H1 (cell line): ENCODE measurements at regions not wholly inside any gene's neighbourhood (a gene's known extent, or its start where the extent isn't known, plus 50 kb on each side); places are given as distances from the start of the nearest gene placed in this dataset.

ENCODE experiments used
- CTCF ChIA-PET: fragments of 300-600 bp; sonication (Branson Sonifier 250); formaldehyde crosslinking; loops from one replicate; lab custom pipeline; 2021; ENCODE audit not compliant: partially characterized antibody; lab: Charles Lee
- POLR2A ChIA-PET: fragments of 300-600 bp; sonication (Branson Sonifier 250); formaldehyde crosslinking; loops from one replicate; lab custom pipeline; 2021; ENCODE audit warnings: inconsistent platforms; ENCODE audit not compliant: partially characterized antibody; lab: Charles Lee
- DNase-seq, 2 experiments: peaks; one replicate each; pipeline versions ENCODE4 v3.0.0 to v3.0.0-alpha.2; 2010 to 2022; ENCODE audit warnings: low spot score in 2 of 2, low read depth in 1 of 2, mixed read lengths in 1 of 2
- FAIRE-seq: peaks from 2 replicates; lab custom pipeline; 2011; peaks lifted over from hg19 to GRCh38; lab: Jason Lieb, UNC
- H2AFZ ChIP-seq: 2 replicates; pipeline ENCODE4 v1.8.1; 2012; ENCODE audit warnings: low read length, inconsistent platforms
- H2AK5ac ChIP-seq: 2 replicates; pipeline ENCODE4 v1.6.1; 2013; ENCODE audit warnings: low read depth, low read length
- H2BK120ac ChIP-seq: replicated peaks from 2 replicates; pipeline ENCODE3; 2013; ENCODE audit warnings: low read depth, low read length, inconsistent platforms
- H2BK12ac ChIP-seq: 2 replicates; pipeline ENCODE4 v1.6.1; 2013; ENCODE audit warnings: low read depth, low read length
- H2BK15ac ChIP-seq: 2 replicates; pipeline ENCODE4 v1.6.1; 2013; ENCODE audit warnings: low read length
- H2BK20ac ChIP-seq: 2 replicates; pipeline ENCODE4 v1.6.1; 2013; ENCODE audit warnings: low read length
- H2BK5ac ChIP-seq: 2 replicates; pipeline ENCODE4 v1.6.1; 2013; ENCODE audit warnings: low read depth, low read length
- H3K14ac ChIP-seq: 2 replicates; pipeline ENCODE4 v1.6.1; 2013; ENCODE audit warnings: inconsistent platforms; ENCODE audit not compliant: insufficient read length
- H3K18ac ChIP-seq: 2 replicates; pipeline ENCODE4 v1.6.1; 2013; ENCODE audit warnings: low read length; ENCODE audit errors: extremely low read depth
- H3K23ac ChIP-seq: 2 replicates; pipeline ENCODE4 v1.6.1; 2013; ENCODE audit warnings: inconsistent platforms; ENCODE audit not compliant: insufficient read length
- H3K23me2 ChIP-seq: 2 replicates; pipeline ENCODE4 v1.6.1; 2013; ENCODE audit warnings: low read depth, low read length
- H3K27ac ChIP-seq: 2 replicates; pipeline ENCODE4 v1.6.1; 2011; ENCODE audit warnings: low read depth, low read length, inconsistent platforms
- H3K27me3 ChIP-seq, 4 experiments: replicated peaks in 1 of 4; 1 replicate in 1 of 4; 2 replicates in 3 of 4; pipeline versions ENCODE4 v1.6.1 to v1.8.1; 2011 to 2013; ENCODE audit warnings: low read length in 3 of 4, mild to moderate bottlenecking in 3 of 4, inconsistent platforms in 2 of 4, mixed read lengths in 2 of 4, moderate library complexity in 1 of 4; ENCODE audit not compliant: control insufficient read depth in 3 of 4, insufficient read depth in 3 of 4; ENCODE audit errors: extremely low read depth in 1 of 4
- H3K36me3 ChIP-seq, 4 experiments: 2 replicates each; pipeline versions ENCODE4 v1.6.1 to v1.8.1; 2011 to 2013; ENCODE audit warnings: mild to moderate bottlenecking in 4 of 4, low read length in 3 of 4, moderate library complexity in 2 of 4, control low read depth in 1 of 4, inconsistent platforms in 1 of 4; ENCODE audit not compliant: insufficient read depth in 4 of 4, control insufficient read depth in 2 of 4
- H3K4ac ChIP-seq: replicated peaks from 2 replicates; pipeline ENCODE3; 2013; ENCODE audit warnings: low read length, low read depth, mixed read lengths, inconsistent platforms; ENCODE audit not compliant: insufficient read length
- H3K4me1 ChIP-seq, 4 experiments: replicated peaks in 1 of 4; 1 replicate in 1 of 4; 2 replicates in 3 of 4; pipeline versions ENCODE4 v1.6.1 to v1.8.1; 2011 to 2013; ENCODE audit warnings: low read length in 3 of 4, inconsistent platforms in 2 of 4, mixed read lengths in 1 of 4; ENCODE audit not compliant: insufficient read depth in 4 of 4, control insufficient read depth in 3 of 4
- H3K4me2 ChIP-seq, 2 experiments: 2 replicates each; pipeline versions ENCODE4 v1.6.1 to v1.8.1; 2011 to 2013; ENCODE audit warnings: low read depth in 2 of 2, low read length in 2 of 2, control low read depth in 1 of 2, inconsistent platforms in 1 of 2, mild to moderate bottlenecking in 1 of 2; ENCODE audit not compliant: insufficient read depth in 1 of 2
- H3K4me3 ChIP-seq, 4 experiments: fragments of 200-600, 300-600 bp in 1 of 4; sonication (generic), shearing (Covaris generic), sonication (Bioruptor Twin) in 1 of 4; 2 replicates each; pipeline versions ENCODE4 v1.5.1 to v1.8.1; 2011 to 2016; ENCODE audit warnings: low read length in 4 of 4, low read depth in 3 of 4, control low read depth in 2 of 4, inconsistent platforms in 2 of 4, mild to moderate bottlenecking in 2 of 4, mixed read lengths in 1 of 4, moderate library complexity in 1 of 4; ENCODE audit not compliant: insufficient read depth in 2 of 4; ENCODE audit errors: extremely low read depth in 1 of 4
- H3K56ac ChIP-seq: replicated peaks from 2 replicates; pipeline ENCODE3; 2013; ENCODE audit warnings: low read depth, mild to moderate bottlenecking, mixed read lengths, low read length, inconsistent platforms; ENCODE audit not compliant: insufficient read length
- H3K79me1 ChIP-seq: 2 replicates; pipeline ENCODE4 v1.6.1; 2013; ENCODE audit warnings: low read depth, low read length, control low read depth
- H3K79me2 ChIP-seq, 2 experiments: 2 replicates each; pipeline versions ENCODE4 v1.6.1 to v1.8.1; 2012 to 2013; ENCODE audit warnings: low read length in 2 of 2, mild to moderate bottlenecking in 2 of 2, inconsistent platforms in 1 of 2; ENCODE audit not compliant: insufficient read depth in 2 of 2, control insufficient read depth in 1 of 2
- H3K9ac ChIP-seq, 4 experiments: replicated peaks in 1 of 4; 1 replicate in 1 of 4; 2 replicates in 3 of 4; pipeline versions ENCODE4 v1.6.1 to v1.8.1; 2011 to 2013; ENCODE audit warnings: low read depth in 3 of 4, low read length in 3 of 4, control low read depth in 2 of 4, mild to moderate bottlenecking in 2 of 4, moderate library complexity in 2 of 4, inconsistent platforms in 1 of 4; ENCODE audit errors: extremely low read depth in 1 of 4
- H3K9me3 ChIP-seq, 2 experiments: 2 replicates each; pipeline versions ENCODE4 v1.6.1 to v1.8.1; 2012 to 2013; ENCODE audit warnings: mild to moderate bottlenecking in 2 of 2, moderate library complexity in 2 of 2, control low read depth in 1 of 2, inconsistent platforms in 1 of 2, low read depth in 1 of 2, low read length in 1 of 2, mixed read lengths in 1 of 2; ENCODE audit not compliant: insufficient read depth in 2 of 2
- H4K20me1 ChIP-seq, 2 experiments: replicated peaks in 1 of 2; 2 replicates each; pipeline versions ENCODE3 to v1.8.1; 2011 to 2013; ENCODE audit warnings: inconsistent platforms in 2 of 2, low read length in 2 of 2, mild to moderate bottlenecking in 1 of 2; ENCODE audit not compliant: insufficient read depth in 2 of 2, control insufficient read depth in 1 of 2
- H4K5ac ChIP-seq: 2 replicates; pipeline ENCODE4 v1.6.1; 2013; ENCODE audit warnings: low read length, low read depth, mixed read lengths, inconsistent platforms; ENCODE audit not compliant: insufficient read length
- H4K8ac ChIP-seq: 2 replicates; pipeline ENCODE4 v1.8.0; 2013; ENCODE audit warnings: mild to moderate bottlenecking, moderate library complexity, low read length, inconsistent platforms; ENCODE audit not compliant: insufficient read depth; ENCODE audit errors: extremely low read depth
- H4K91ac ChIP-seq: replicated peaks from 2 replicates; pipeline ENCODE3; 2013; ENCODE audit warnings: low read length, mixed read lengths, inconsistent platforms; ENCODE audit not compliant: insufficient read length
- ASH2L ChIP-seq: fragments of 200-600, 300-600 bp; sonication (generic); IDR thresholded peaks from one replicate; pipeline ENCODE4 v1.7.1; 2017; ENCODE audit warnings: low read length
- CBX5 ChIP-seq: fragments of 300-800, 300-1000 bp; sonication (generic); IDR thresholded peaks from 2 replicates; pipeline ENCODE4 v1.7.1; 2016; ENCODE audit warnings: antibody characterized with exemption, low read length, low read depth
- CEBPB ChIP-seq: IDR thresholded peaks from 2 replicates; pipeline ENCODE4 v1.6.1; 2012; ENCODE audit warnings: low read depth, low read length
- CREB1 ChIP-seq: IDR thresholded peaks from 2 replicates; pipeline ENCODE4 v1.6.1; 2012; ENCODE audit warnings: inconsistent platforms
- CTBP2 ChIP-seq: IDR thresholded peaks from 2 replicates; pipeline ENCODE4 v1.7.0; 2011; ENCODE audit warnings: borderline replicate concordance, mild to moderate bottlenecking, moderate library complexity, mixed read lengths, low read length; ENCODE audit not compliant: insufficient read depth, insufficient read length
- KDM5A ChIP-seq: fragments of 200-600 bp; IDR thresholded peaks from 2 replicates; pipeline ENCODE4 v1.7.1; 2012; ENCODE audit warnings: mild to moderate bottlenecking, low read length, inconsistent platforms, mixed read lengths
- MAFK ChIP-seq: IDR thresholded peaks from 2 replicates; pipeline ENCODE4 v1.6.1; 2012; ENCODE audit warnings: low read depth, mild to moderate bottlenecking, improper control_type of control experiment, low read length
- MAX ChIP-seq: IDR thresholded peaks from 2 replicates; pipeline ENCODE4 v1.6.1; 2012; ENCODE audit warnings: inconsistent platforms
- POLR2A ChIP-seq, 2 experiments: IDR thresholded peaks; 1 replicate in 1 of 2; 2 replicates in 1 of 2; pipeline ENCODE4 v1.6.1; 2011; ENCODE audit warnings: low read depth in 2 of 2, low read length in 2 of 2, mild to moderate bottlenecking in 2 of 2; ENCODE audit errors: control extremely low read depth in 1 of 2
- POU5F1 ChIP-seq: IDR thresholded peaks from 2 replicates; pipeline ENCODE4 v1.6.1; 2011; ENCODE audit warnings: low read depth, mild to moderate bottlenecking, low read length, moderate library complexity
- RBBP5 ChIP-seq: IDR thresholded peaks from 2 replicates; pipeline ENCODE4 v1.7.1; 2012; ENCODE audit warnings: low read depth, mild to moderate bottlenecking, inconsistent platforms, low read length, moderate library complexity, borderline replicate concordance
- WGBS, 2 experiments: shearing (Covaris generic) in 1 of 2; methylation state at CpG; one replicate each; pipeline versions ENCODE4 v1.1.6 to v1.1.7; 2013 to 2015; ENCODE audit warnings: low lambda C conversion rate in 2 of 2, mixed read lengths in 2 of 2, inconsistent platforms in 1 of 2, low coverage in 1 of 2, missing lambda C conversion rate in 1 of 2; ENCODE audit not compliant: insufficient replicate concordance in 2 of 2, insufficient coverage in 1 of 2, insufficient read length in 1 of 2; ENCODE audit errors: extremely low coverage in 1 of 2, missing lambda C conversion rate in 1 of 2; 5-methylcytosine and 5-hydroxymethylcytosine counted together
- TF ChIP-seq, protein P1 (sequence below): IDR thresholded peaks from 2 replicates; pipeline ENCODE4 v1.6.1; 2011; ENCODE audit warnings: low read length, improper control_type of control experiment

GRCh38 chr6:16007146-16007545 is 121.7 kb upstream of the MYLIP start:
- FAIRE-seq (no peak), DNase-seq (no peak)
- Histone ChIP-seq H2BK20ac (no peak overlapping the region), H3K4ac (no peak overlapping the region), H3K79me2 (no peaks in the 10 kb centered on the region), H4K8ac (no peak overlapping the region), H2BK12ac (no peak overlapping the region), H3K79me1 (no peaks in the 10 kb centered on the region), H2AFZ (no peak overlapping the region), H3K4me3 (no peak overlapping the region), H4K91ac (no peak overlapping the region), H2BK15ac (no peak overlapping the region), H3K14ac (no peak overlapping the region), H3K9ac (no peak overlapping the region), H3K23me2 (no peaks in the 10 kb centered on the region), H2BK120ac (no peak overlapping the region), H4K20me1 (no peaks in the 10 kb centered on the region), H3K4me1 (no peaks in the 10 kb centered on the region), H3K27me3 (no peaks in the 10 kb centered on the region), H3K36me3 (no peaks in the 10 kb centered on the region), H3K56ac (no peak overlapping the region), H3K27ac (no peak overlapping the region), H4K5ac (no peak overlapping the region), H3K23ac (no peak overlapping the region), H3K18ac (no peak overlapping the region), H2AK5ac (no peak overlapping the region), H2BK5ac (no peak overlapping the region), H3K4me2 (no peak overlapping the region), H3K9me3 (0 out of 4 replicates have a peak, but pooled peaks cover 0 to 4% of the 10 kb centered on the region in 2 experiments)
- TF ChIP-seq KDM5A (no peak), CEBPB (no peak), CREB1 (no peak), CBX5 (no peak), POLR2A (IDR thresholded peaks at IDR 0.05; ENCODE audit: control extremely low read depth in 1 of 2, low read depth in 2 of 2, low read length in 2 of 2) (no peak), ASH2L (no peak), MAX (no peak), POU5F1 (no peak), CTBP2 (no peak), RBBP5 (no peak), MAFK (no peak)
- TF ChIP-seq, protein P1, sequence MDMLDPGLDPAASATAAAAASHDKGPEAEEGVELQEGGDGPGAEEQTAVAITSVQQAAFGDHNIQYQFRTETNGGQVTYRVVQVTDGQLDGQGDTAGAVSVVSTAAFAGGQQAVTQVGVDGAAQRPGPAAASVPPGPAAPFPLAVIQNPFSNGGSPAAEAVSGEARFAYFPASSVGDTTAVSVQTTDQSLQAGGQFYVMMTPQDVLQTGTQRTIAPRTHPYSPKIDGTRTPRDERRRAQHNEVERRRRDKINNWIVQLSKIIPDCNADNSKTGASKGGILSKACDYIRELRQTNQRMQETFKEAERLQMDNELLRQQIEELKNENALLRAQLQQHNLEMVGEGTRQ, result no peak
- CTCF ChIA-PET, result interaction anchor here (1.4 kb wide), 1 partner anchor 52 kb away, joined by 5 read pairs; no protein-coding TSS in a partner anchor
- POLR2A ChIA-PET, result no interaction called here
- 85% methylated on average over 3 of the region's 3 CpGs; no CpG with 5 or more reads in 1 of the 2 experiments for WGBS, 2 experiments
